HG02571 (cell line): ENCODE measurements at regions not wholly inside any gene's neighbourhood (a gene's known extent, or its start where the extent isn't known, plus 50 kb on each side); places are given as distances from the start of the nearest gene placed in this dataset.
"Not testable (repeated sequence)": the region's sequence is repeated elsewhere in the genome, so short reads cannot be mapped to it uniquely, and the experiment has no call there.

ENCODE experiments used
- ATAC-seq: cut with Tn5 transposase; IDR thresholded peaks from one replicate; pipeline ENCODE4 v1.9.1; 2021; ENCODE audit warnings: mild to moderate bottlenecking, moderate library complexity; ENCODE audit not compliant: unreplicated experiment

GRCh38 chr7:106583706-106584690, 77.0 kb downstream of the CCDC71L start:
- ATAC-seq = no peak

GRCh38 chr7:106583100-106583499, 77.9 kb downstream of the CCDC71L start:
- ATAC-seq = no peak

GRCh38 chr7:106582365-106582764, 78.6 kb downstream of the CCDC71L start:
- ATAC-seq = no peak

- not testable (repeated sequence) for ATAC-seq
Observed at GRCh38 chr7:106579086-106579485, 81.9 kb downstream of the CCDC71L start.

- no peak for ATAC-seq
Observed at GRCh38 chr7:106575138-106575823, 85.7 kb downstream of the CCDC71L start.

GRCh38 chr7:106573738-106574137, 87.2 kb downstream of the CCDC71L start:
- ATAC-seq = no peak

GRCh38 chr7:106573125-106573663, 87.8 kb downstream of the CCDC71L start:
- ATAC-seq = no peak

GRCh38 chr7:106572394-106573124, 88.4 kb downstream of the CCDC71L start:
- no peak for ATAC-seq

GRCh38 chr7:106571563-106571962, 89.4 kb downstream of the CCDC71L start:
- no peak for ATAC-seq

GRCh38 chr7:106570948-106571418, 90.0 kb downstream of the CCDC71L start:
- ATAC-seq = no peak

GRCh38 chr7:106570146-106570545, 90.8 kb downstream of the CCDC71L start:
- ATAC-seq = no peak

- no peak for ATAC-seq
Observed at GRCh38 chr7:106569500-106569929, 91.4 kb downstream of the CCDC71L start.

GRCh38 chr7:106568680-106569499, 92.1 kb downstream of the CCDC71L start:
- no peak for ATAC-seq

GRCh38 chr7:106568002-106568679, 92.8 kb downstream of the CCDC71L start:
- ATAC-seq = no peak

- not testable (repeated sequence) for ATAC-seq
Observed at GRCh38 chr7:106567204-106568001, 93.6 kb downstream of the CCDC71L start.

- ATAC-seq = no peak
Observed at GRCh38 chr7:106566672-106567071, 94.3 kb downstream of the CCDC71L start.

GRCh38 chr7:106566196-106566595, 94.8 kb downstream of the CCDC71L start:
- no peak for ATAC-seq

- no peak for ATAC-seq
Observed at GRCh38 chr7:106565428-106565827, 95.5 kb downstream of the CCDC71L start.
